ENCODE measurements at regions not wholly inside any gene's neighbourhood (a gene's known extent, or its start where the extent isn't known, plus 50 kb on each side); places are given as distances from the start of the nearest gene placed in this dataset.

DNA sequence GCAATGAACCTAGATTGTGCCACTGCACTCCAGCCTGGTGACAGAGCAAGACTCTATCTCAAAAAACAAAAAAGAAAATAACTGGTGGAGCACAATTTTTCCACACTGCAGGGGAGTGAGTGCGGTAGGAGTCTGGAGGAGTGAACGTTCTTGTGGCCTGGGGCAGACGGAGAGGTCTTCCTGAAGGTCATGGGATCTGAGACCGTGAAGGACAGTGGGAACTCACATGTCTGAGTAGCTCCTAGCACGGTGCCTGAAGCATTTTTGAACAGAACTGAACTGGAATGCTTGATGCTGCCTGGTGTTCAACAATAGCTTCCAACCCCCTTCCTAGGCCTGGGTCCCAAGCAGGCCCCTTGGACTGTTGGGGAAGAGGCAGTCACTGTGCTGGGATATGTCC, 84.3 kb upstream of the PODXL start:
- no peaks in the 10 kb centered on the region for H3K4me1 ChIP-seq
- no peak overlapping the region for H3K27ac ChIP-seq
- no peak overlapping the region for H3K4me2 ChIP-seq
- POLR2A ChIA-PET: no interaction called here
- CTCF ChIA-PET: interaction anchor here (3.6 kb wide), 1 partner anchor 14 kb away, joined by 21 read pairs; no protein-coding TSS in a partner anchor
- TF ChIP-seq ATOH8 (CRISPR knock-in tag; IDR thresholded peaks at IDR 0.05; ENCODE audit: low read depth) (no peak), TP53 (CRISPR knock-in tag; IDR thresholded peaks at IDR 0.05) (no peak), NPAS2 (CRISPR knock-in tag; IDR thresholded peaks at IDR 0.05; ENCODE audit: borderline replicate concordance) (no peak), FOXS1 (CRISPR knock-in tag; IDR thresholded peaks at IDR 0.05) (no peak), HEYL (CRISPR knock-in tag; IDR thresholded peaks at IDR 0.05) (no peak), RAD21 (conservative IDR thresholded peaks at IDR 0.05 in 1 of 2, IDR thresholded peaks at IDR 0.05 in 1 of 2) (no peak), ZSCAN20 (CRISPR knock-in tag; IDR thresholded peaks at IDR 0.05) (no peak), NFE2L2 (conservative IDR thresholded peaks at IDR 0.05; ENCODE audit: low read length) (no peak), JUNB (IDR thresholded peaks at IDR 0.05) (no peak), SREBF2 (IDR thresholded peaks at IDR 0.05) (no peak), POLR2A (IDR thresholded peaks at IDR 0.05; ENCODE audit: low read length) (no peak)
- TF ChIP-seq, protein P1, sequence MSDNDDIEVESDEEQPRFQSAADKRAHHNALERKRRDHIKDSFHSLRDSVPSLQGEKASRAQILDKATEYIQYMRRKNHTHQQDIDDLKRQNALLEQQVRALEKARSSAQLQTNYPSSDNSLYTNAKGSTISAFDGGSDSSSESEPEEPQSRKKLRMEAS (IDR thresholded peaks at IDR 0.05): no peak
- TF ChIP-seq, protein P2, sequence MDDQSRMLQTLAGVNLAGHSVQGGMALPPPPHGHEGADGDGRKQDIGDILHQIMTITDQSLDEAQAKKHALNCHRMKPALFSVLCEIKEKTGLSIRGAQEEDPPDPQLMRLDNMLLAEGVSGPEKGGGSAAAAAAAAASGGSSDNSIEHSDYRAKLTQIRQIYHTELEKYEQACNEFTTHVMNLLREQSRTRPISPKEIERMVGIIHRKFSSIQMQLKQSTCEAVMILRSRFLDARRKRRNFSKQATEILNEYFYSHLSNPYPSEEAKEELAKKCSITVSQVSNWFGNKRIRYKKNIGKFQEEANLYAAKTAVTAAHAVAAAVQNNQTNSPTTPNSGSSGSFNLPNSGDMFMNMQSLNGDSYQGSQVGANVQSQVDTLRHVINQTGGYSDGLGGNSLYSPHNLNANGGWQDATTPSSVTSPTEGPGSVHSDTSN (IDR thresholded peaks at IDR 0.05): no peak
- TF ChIP-seq, protein P3, sequence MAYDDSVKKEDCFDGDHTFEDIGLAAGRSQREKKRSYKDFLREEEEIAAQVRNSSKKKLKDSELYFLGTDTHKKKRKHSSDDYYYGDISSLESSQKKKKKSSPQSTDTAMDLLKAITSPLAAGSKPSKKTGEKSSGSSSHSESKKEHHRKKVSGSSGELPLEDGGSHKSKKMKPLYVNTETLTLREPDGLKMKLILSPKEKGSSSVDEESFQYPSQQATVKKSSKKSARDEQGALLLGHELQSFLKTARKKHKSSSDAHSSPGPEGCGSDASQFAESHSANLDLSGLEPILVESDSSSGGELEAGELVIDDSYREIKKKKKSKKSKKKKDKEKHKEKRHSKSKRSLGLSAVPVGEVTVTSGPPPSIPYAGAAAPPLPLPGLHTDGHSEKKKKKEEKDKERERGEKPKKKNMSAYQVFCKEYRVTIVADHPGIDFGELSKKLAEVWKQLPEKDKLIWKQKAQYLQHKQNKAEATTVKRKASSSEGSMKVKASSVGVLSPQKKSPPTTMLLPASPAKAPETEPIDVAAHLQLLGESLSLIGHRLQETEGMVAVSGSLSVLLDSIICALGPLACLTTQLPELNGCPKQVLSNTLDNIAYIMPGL (CRISPR knock-in tag; IDR thresholded peaks at IDR 0.05; ENCODE audit: borderline replicate concordance): no peak
- WGBS (ENCODE audit: missing lambda C conversion rate): 77% methylated on average over 5 of the region's 5 CpGs
- FAIRE-seq (no peak), DNase-seq (ENCODE audit: low read depth in 1 of 2, low spot score in 1 of 2) (no peak), ATAC-seq (no peak)
- no peak overlapping the region for H3K4me3 ChIP-seq
- H3K9me3 ChIP-seq: no peaks in the 10 kb centered on the region

GRCh38 chr7:131638641-131639430, 82.4 kb upstream of the PODXL start:
- TF ChIP-seq, protein P4, sequence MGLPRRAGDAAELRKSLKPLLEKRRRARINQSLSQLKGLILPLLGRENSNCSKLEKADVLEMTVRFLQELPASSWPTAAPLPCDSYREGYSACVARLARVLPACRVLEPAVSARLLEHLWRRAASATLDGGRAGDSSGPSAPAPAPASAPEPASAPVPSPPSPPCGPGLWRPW (IDR thresholded peaks at IDR 0.05): no peak
- TF ChIP-seq POLR2AphosphoS2 (conservative IDR thresholded peaks at IDR 0.05; ENCODE audit: low read length): no peak
- TF ChIP-seq, protein P5, sequence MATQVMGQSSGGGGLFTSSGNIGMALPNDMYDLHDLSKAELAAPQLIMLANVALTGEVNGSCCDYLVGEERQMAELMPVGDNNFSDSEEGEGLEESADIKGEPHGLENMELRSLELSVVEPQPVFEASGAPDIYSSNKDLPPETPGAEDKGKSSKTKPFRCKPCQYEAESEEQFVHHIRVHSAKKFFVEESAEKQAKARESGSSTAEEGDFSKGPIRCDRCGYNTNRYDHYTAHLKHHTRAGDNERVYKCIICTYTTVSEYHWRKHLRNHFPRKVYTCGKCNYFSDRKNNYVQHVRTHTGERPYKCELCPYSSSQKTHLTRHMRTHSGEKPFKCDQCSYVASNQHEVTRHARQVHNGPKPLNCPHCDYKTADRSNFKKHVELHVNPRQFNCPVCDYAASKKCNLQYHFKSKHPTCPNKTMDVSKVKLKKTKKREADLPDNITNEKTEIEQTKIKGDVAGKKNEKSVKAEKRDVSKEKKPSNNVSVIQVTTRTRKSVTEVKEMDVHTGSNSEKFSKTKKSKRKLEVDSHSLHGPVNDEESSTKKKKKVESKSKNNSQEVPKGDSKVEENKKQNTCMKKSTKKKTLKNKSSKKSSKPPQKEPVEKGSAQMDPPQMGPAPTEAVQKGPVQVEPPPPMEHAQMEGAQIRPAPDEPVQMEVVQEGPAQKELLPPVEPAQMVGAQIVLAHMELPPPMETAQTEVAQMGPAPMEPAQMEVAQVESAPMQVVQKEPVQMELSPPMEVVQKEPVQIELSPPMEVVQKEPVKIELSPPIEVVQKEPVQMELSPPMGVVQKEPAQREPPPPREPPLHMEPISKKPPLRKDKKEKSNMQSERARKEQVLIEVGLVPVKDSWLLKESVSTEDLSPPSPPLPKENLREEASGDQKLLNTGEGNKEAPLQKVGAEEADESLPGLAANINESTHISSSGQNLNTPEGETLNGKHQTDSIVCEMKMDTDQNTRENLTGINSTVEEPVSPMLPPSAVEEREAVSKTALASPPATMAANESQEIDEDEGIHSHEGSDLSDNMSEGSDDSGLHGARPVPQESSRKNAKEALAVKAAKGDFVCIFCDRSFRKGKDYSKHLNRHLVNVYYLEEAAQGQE (IDR thresholded peaks at IDR 0.05): no peak
- TF ChIP-seq HOXB13 (CRISPR knock-in tag; IDR thresholded peaks at IDR 0.05; ENCODE audit: low read depth): no peak
- TF ChIP-seq ZNF302 (CRISPR knock-in tag; IDR thresholded peaks at IDR 0.05): no peak
- TF ChIP-seq TFCP2L1 (CRISPR knock-in tag; IDR thresholded peaks at IDR 0.05): no peak
- no peak for TF ChIP-seq RARB (CRISPR knock-in tag; IDR thresholded peaks at IDR 0.05)
- TF ChIP-seq HOXB5 (CRISPR knock-in tag; IDR thresholded peaks at IDR 0.05): no peak
- TF ChIP-seq CBX2 (IDR thresholded peaks at IDR 0.05; ENCODE audit: borderline replicate concordance, low read depth): no peak
- no peak for TF ChIP-seq SREBF2 (IDR thresholded peaks at IDR 0.05)
- TF ChIP-seq ZSCAN20 (CRISPR knock-in tag; IDR thresholded peaks at IDR 0.05): no peak
- no peak for TF ChIP-seq NR3C1 (IDR thresholded peaks at IDR 0.05)
- TF ChIP-seq PHF8 (IDR thresholded peaks at IDR 0.05; ENCODE audit: borderline replicate concordance, low read depth): no peak
- Histone ChIP-seq H3K9me3 (no peaks in the 10 kb centered on the region), H3K4me1 (peaks cover 4% of the 10 kb centered on the region), H3K4me3 (no peak overlapping the region), H3K4me2 (no peak overlapping the region), H3K27ac (no peak overlapping the region)
- no peak for DNase-seq (ENCODE audit: low read depth in 1 of 2, low spot score in 1 of 2)
- no peak for FAIRE-seq
- 88% methylated on average over 10 of the region's 10 CpGs for WGBS (ENCODE audit: missing lambda C conversion rate)
- no peak for ATAC-seq
- ChIA-PET CTCF (interaction anchor here (0.8 to 1.5 kb wide), 3 partner anchors 13 to 131 kb away, joined by 3 to 4 read pairs (median 4); no protein-coding TSS in a partner anchor), POLR2A (no interaction called here)

Data from A549 (cell line).